LNCaP clone FGC (cell line): ENCODE measurements at regions not wholly inside any gene's neighbourhood (a gene's known extent, or its start where the extent isn't known, plus 50 kb on each side); places are given as distances from the start of the nearest gene placed in this dataset.
A peak's percentile ranks its signal among the peaks of the same experiment; 100 is the strongest.
"Not testable (repeated sequence)": the region's sequence is repeated elsewhere in the genome, so short reads cannot be mapped to it uniquely, and the experiment has no call there.

Experiments
- DNase-seq: peaks from one replicate; pipeline ENCODE4 v3.0.0-alpha.2; 2011; ENCODE audit warnings: low read depth
- H3K4me3 ChIP-seq: 2 replicates; pipeline ENCODE4 v1.5.1; 2011; ENCODE audit warnings: mild to moderate bottlenecking, low read depth, low read length, control low read depth
- CTCF ChIP-seq: IDR thresholded peaks from 2 replicates; pipeline ENCODE4 v1.5.1; 2012; ENCODE audit warnings: mild to moderate bottlenecking; ENCODE audit not compliant: control insufficient read depth, insufficient read depth; ENCODE audit errors: extremely low read depth

GRCh38 chr15:84094720-84095119 lies 140.9 kb upstream of the GOLGA6L4 start:
- not testable (repeated sequence) for DNase-seq

GRCh38 chr15:84097053-84097452 lies 138.5 kb upstream of the GOLGA6L4 start:
- DNase-seq, H3K4me3 ChIP-seq: not testable (repeated sequence)

More at GRCh38 chr15:84094720-84095119, 140.9 kb upstream of the GOLGA6L4 start:
- H3K4me3 ChIP-seq: not testable (repeated sequence)

GRCh38 chr15:84098604-84099003 lies 137.0 kb upstream of the GOLGA6L4 start:
- H3K4me3 ChIP-seq: no peak overlapping the region
- no peak for DNase-seq
- no peak for TF ChIP-seq CTCF

GRCh38 chr15:84099181-84099580 lies 136.4 kb upstream of the GOLGA6L4 start:
- TF ChIP-seq CTCF: no peak
- H3K4me3 ChIP-seq: no peak overlapping the region
- no peak for DNase-seq

GRCh38 chr15:84103345-84103744 lies 132.2 kb upstream of the GOLGA6L4 start:
- DNase-seq: no peak
- no peak overlapping the region for H3K4me3 ChIP-seq
- no peak for TF ChIP-seq CTCF

GRCh38 chr15:84104853-84105252 lies 130.7 kb upstream of the GOLGA6L4 start:
- DNase-seq: no peak
- no peak overlapping the region for H3K4me3 ChIP-seq
- no peak for TF ChIP-seq CTCF

GRCh38 chr15:84108728-84109127 lies 126.8 kb upstream of the GOLGA6L4 start:
- no peak for DNase-seq
- peak; percentile 13; the same call in 1 of the 2 replicates for TF ChIP-seq CTCF
- H3K4me3 ChIP-seq: no peak overlapping the region

- no peak overlapping the region for H3K4me3 ChIP-seq
- TF ChIP-seq CTCF: no peak
- DNase-seq: no peak
Measured at GRCh38 chr15:84111575-84111974, 124.0 kb upstream of the GOLGA6L4 start.
